ENCODE measurements at regions not wholly inside any gene's neighbourhood (a gene's known extent, or its start where the extent isn't known, plus 50 kb on each side); places are given as distances from the start of the nearest gene placed in this dataset.
A peak's percentile ranks its signal among the peaks of the same experiment; 100 is the strongest.

DNA sequence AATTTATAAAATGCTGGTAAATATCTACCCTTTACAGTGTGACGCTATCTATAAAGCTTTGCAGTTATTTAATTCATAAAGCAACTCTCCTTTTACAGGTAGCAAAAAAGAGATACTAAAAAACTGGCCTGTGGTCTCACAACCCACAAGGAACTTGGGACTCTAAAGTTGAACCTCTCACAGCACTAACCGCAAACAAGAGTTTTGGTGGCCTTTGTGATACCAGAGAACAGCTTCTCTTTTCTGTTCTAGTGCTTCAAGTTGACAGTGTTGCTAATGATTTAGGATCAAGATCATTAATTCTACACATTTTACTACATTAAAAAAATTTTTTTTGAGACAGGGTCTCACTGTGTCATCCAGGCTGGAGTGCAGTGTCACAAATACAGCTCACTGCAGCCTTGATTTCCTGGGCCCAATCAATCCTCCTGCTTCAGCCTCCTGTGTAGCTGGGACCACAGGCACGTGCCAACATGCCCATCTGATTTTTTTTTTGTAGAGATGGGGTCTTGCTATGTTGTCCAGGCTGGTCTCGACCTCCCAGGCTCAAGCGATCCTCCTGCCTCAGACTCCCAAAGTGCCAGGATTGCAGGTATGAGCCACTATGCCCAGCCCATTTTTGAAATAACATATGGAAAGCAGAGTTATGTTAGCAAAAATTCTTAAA lies 56.0 kb upstream of the ST8SIA6 start:
- H3K4me3 ChIP-seq (ENCODE audit: low read depth, low read length): no peak overlapping the region
- DNase-seq (ENCODE audit: low read depth): peak; percentile 71
- TF ChIP-seq, protein P1, sequence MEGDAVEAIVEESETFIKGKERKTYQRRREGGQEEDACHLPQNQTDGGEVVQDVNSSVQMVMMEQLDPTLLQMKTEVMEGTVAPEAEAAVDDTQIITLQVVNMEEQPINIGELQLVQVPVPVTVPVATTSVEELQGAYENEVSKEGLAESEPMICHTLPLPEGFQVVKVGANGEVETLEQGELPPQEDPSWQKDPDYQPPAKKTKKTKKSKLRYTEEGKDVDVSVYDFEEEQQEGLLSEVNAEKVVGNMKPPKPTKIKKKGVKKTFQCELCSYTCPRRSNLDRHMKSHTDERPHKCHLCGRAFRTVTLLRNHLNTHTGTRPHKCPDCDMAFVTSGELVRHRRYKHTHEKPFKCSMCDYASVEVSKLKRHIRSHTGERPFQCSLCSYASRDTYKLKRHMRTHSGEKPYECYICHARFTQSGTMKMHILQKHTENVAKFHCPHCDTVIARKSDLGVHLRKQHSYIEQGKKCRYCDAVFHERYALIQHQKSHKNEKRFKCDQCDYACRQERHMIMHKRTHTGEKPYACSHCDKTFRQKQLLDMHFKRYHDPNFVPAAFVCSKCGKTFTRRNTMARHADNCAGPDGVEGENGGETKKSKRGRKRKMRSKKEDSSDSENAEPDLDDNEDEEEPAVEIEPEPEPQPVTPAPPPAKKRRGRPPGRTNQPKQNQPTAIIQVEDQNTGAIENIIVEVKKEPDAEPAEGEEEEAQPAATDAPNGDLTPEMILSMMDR (IDR thresholded peaks at IDR 0.05; ENCODE audit: low read depth, low read length, missing control alignments): no peak

DNA sequence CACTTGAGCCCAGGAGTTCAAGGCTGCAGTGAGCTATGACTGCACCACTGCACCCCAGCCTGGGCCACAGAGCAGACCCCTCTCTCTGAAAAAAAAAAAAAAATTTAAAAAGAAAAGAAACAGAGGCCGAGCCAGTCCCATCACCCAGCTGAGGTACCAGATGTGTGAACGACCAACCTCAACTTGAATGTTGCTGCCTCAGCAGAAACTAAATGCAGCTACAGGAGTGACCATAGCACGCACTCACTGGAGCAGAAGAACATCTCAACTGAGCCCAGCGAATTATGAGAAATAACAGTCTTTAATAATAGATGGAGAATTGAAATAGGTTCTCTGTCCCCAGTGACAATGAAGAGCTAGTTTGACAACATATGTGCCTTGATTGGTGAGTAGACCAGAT lies 53.1 kb upstream of the ST8SIA6 start:
- no peak for DNase-seq (ENCODE audit: low read depth)
- no peak overlapping the region for H3K4me3 ChIP-seq (ENCODE audit: low read depth, low read length)
- TF ChIP-seq, protein P1 (IDR thresholded peaks at IDR 0.05; ENCODE audit: low read depth, low read length, missing control alignments): no peak

DNA sequence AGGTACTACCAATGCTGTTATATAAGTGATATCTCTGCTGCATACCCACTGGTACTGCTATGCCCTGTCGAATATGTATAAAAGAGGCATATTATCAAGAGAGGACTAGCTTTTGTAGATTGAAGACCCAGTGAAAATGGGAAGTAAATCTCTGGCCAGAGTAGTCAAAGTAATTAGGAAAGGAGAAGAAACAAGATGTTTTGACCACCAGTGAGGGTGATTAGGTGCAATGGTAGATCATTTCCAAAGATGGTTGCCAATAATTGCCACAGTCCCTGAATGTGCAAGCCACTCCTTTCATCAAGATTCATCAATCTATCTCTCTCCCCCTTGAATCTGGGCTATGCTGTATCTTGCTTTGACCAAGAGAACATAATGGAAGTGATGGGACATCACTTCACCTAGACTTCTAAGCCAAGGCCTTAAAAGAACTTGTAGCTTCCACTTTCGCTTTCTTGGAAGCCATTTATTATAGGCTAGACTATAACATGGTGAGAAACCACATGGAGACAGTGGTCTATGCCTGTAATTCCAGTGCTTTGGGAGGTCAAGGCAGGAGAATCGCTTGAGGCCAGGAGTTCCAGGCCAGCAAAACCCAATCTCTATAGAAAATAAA lies 52.6 kb upstream of the ST8SIA6 start:
- TF ChIP-seq, protein P1 (IDR thresholded peaks at IDR 0.05; ENCODE audit: low read depth, low read length, missing control alignments): no peak
- no peak for DNase-seq (ENCODE audit: low read depth)
- H3K4me3 ChIP-seq (ENCODE audit: low read depth, low read length): no peak overlapping the region

DNA sequence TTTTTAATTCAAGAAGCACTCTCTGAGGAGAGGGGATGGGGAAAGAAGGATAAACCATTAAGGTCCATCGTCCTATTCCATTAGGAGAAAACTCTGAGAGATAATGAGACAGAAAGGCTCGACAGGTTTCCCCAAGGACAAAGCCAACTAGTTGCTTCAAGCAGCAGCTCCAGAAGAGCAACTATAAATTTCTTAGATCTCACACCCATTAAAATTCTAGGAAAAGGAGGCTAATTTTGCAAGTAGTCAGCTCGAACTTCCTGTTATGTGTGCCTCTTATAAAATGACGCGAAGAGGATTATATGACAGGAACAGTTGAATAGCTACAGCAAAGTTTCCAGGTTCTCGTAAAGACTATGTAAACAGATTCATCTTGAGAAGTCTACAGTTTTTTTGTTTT lies 52.0 kb upstream of the ST8SIA6 start:
- TF ChIP-seq, protein P1 (IDR thresholded peaks at IDR 0.05; ENCODE audit: low read depth, low read length, missing control alignments): no peak
- H3K4me3 ChIP-seq (ENCODE audit: low read depth, low read length): no peak overlapping the region
- no peak for DNase-seq (ENCODE audit: low read depth)

DNA sequence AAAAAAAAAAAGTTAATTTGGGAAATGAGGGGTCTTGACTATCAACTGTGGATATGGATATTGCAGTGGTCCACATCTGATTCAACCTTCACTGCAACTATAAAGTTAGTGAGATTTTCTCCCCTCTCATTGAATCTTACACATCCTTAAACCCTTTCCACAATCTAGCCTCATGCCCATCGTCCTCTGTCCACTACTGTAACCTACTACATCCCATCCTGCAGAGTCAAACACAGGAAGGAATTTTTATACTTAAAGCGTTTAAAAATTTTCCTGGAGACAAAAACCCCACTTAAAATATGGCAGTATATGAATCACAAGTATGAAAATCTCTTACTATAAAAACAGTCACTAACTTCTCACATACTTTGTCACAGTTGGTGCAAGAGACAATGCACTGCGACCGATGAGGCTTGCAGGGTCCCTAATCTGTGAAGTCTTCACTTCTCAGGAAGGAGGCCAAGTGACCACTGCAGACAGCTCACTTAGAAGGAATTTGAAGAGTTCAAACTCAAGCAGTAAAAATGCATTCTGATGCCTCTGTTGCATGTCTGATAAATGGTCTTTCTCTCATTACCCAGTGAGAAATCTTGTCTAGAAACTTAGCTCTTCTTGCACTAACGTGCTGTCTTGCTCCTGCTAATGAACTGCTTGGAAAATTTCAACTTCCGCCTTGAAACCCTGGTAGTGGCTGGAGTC lies 50.3 kb upstream of the ST8SIA6 start:
- TF ChIP-seq, protein P1 (IDR thresholded peaks at IDR 0.05; ENCODE audit: low read depth, low read length, missing control alignments): no peak
- no peak overlapping the region for H3K4me3 ChIP-seq (ENCODE audit: low read depth, low read length)
- DNase-seq (ENCODE audit: low read depth): no peak
